ENCODE measurements at regions not wholly inside any gene's neighbourhood (a gene's known extent, or its start where the extent isn't known, plus 50 kb on each side); places are given as distances from the start of the nearest gene placed in this dataset.

DNA sequence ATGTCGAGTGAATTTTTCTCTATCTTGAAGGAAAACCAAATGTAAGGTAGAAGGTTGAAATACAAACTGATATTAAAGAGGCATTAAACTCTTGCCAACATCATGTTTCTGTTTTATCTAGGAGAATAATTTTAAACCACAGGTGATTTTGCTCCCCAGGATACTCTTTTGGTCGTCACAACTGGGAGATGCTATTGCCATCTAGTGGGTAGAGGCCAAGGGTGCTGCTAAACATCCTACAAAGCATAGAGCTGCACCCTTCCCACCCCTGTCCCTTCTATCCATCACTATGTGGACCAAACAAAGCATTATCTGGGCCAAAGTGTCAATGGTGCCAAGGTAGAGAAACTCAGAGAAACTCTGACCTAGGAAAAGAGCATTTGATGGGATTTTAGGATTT is 154.6 kb upstream of the MAGEB2 start:
- no peaks in the 10 kb centered on the region for H3K36me3 Mint-ChIP-seq (ENCODE audit: low read depth, unreplicated experiment)
- DNase-seq (ENCODE audit: low spot score), result peak; percentile 3
- no peaks in the 10 kb centered on the region for H3K4me1 Mint-ChIP-seq (ENCODE audit: unreplicated experiment)
- peaks cover 2% of the 10 kb centered on the region for H3K27me3 Mint-ChIP-seq (ENCODE audit: unreplicated experiment)
- TF ChIP-seq, protein P1, sequence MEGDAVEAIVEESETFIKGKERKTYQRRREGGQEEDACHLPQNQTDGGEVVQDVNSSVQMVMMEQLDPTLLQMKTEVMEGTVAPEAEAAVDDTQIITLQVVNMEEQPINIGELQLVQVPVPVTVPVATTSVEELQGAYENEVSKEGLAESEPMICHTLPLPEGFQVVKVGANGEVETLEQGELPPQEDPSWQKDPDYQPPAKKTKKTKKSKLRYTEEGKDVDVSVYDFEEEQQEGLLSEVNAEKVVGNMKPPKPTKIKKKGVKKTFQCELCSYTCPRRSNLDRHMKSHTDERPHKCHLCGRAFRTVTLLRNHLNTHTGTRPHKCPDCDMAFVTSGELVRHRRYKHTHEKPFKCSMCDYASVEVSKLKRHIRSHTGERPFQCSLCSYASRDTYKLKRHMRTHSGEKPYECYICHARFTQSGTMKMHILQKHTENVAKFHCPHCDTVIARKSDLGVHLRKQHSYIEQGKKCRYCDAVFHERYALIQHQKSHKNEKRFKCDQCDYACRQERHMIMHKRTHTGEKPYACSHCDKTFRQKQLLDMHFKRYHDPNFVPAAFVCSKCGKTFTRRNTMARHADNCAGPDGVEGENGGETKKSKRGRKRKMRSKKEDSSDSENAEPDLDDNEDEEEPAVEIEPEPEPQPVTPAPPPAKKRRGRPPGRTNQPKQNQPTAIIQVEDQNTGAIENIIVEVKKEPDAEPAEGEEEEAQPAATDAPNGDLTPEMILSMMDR (IDR thresholded peaks at IDR 0.05; ENCODE audit: unreplicated experiment), result no peak
- no peak overlapping the region for H3K4me3 Mint-ChIP-seq (ENCODE audit: unreplicated experiment)
- H3K9me3 Mint-ChIP-seq (ENCODE audit: unreplicated experiment), result no peaks in the 10 kb centered on the region
- no peak overlapping the region for H3K27ac Mint-ChIP-seq (ENCODE audit: unreplicated experiment)

DNA sequence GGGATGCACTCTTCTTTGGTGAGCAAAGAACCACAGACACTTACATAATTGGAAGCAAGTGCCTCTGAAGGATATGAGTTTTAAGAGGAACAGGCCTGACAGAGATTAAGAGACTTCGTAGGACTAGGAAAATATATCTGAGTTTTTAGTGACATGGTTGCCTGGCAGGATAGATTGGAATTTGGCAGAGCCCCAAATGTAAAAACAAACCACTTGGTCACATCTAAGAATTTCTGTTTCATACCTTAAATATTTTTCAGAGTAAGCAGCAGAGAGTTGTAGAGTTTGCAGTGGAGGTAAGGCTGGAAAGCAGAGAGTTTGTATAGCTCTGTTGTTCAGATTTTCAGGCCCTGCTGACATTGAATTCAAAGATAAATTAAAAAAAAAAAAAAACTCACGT is 150.1 kb upstream of the MAGEB2 start:
- no peaks in the 10 kb centered on the region for H3K36me3 Mint-ChIP-seq (ENCODE audit: low read depth, unreplicated experiment)
- no peaks in the 10 kb centered on the region for H3K4me1 Mint-ChIP-seq (ENCODE audit: unreplicated experiment)
- no peak overlapping the region for H3K4me3 Mint-ChIP-seq (ENCODE audit: unreplicated experiment)
- DNase-seq (ENCODE audit: low spot score), result no peak
- H3K27me3 Mint-ChIP-seq (ENCODE audit: unreplicated experiment), result no peaks in the 10 kb centered on the region
- TF ChIP-seq, protein P1 (IDR thresholded peaks at IDR 0.05; ENCODE audit: unreplicated experiment), result no peak
- H3K9me3 Mint-ChIP-seq (ENCODE audit: unreplicated experiment), result no peaks in the 10 kb centered on the region
- H3K27ac Mint-ChIP-seq (ENCODE audit: unreplicated experiment), result no peak overlapping the region

DNA sequence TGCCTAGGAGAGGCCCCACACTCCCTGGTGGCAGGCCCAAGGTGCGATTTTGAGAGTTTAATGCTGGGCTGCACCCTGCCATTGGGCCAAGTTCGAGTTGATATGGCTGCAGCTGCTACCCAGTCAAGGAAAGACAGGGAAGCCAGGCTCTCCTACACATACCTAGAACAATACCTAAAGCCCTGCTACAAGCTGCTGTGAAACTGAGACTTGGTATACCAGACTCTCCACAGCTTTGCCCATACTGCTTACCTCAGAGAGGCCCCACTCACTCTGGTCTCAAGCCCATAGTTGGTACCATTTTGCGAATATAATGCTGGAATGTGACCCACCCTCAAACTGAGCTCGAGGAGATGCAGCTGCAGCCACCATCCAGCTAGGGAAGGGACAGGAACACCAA is 147.7 kb upstream of the MAGEB2 start:
- H3K36me3 Mint-ChIP-seq (ENCODE audit: low read depth, unreplicated experiment), result no peaks in the 10 kb centered on the region

DNA sequence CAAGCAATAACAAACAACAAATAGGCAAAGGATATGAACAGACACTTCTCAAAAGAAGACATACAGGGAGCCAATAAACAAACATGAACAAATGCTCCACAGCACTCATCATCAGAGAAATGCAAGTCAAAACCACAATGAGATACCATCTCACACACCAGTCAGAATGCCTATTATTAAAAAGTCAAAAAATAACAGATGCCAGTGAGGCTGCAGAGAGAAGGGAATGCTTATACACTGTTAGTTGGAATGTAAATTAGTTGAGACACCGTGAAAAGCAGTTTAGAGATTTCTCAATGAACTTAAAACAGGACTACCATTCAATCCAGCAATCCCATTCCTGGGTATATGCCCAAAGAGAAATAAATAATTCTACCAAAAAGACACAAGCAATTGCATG is 129.8 kb upstream of the MAGEB2 start:
- Mint-ChIP-seq H3K4me1 (ENCODE audit: unreplicated experiment) (no peaks in the 10 kb centered on the region), H3K4me3 (ENCODE audit: unreplicated experiment) (no peak overlapping the region), H3K9me3 (ENCODE audit: unreplicated experiment) (no peaks in the 10 kb centered on the region), H3K27ac (ENCODE audit: unreplicated experiment) (no peak overlapping the region), H3K27me3 (ENCODE audit: unreplicated experiment) (no peaks in the 10 kb centered on the region), H3K36me3 (ENCODE audit: low read depth, unreplicated experiment) (no peaks in the 10 kb centered on the region)
- no peak for DNase-seq (ENCODE audit: low spot score)
- TF ChIP-seq, protein P1 (IDR thresholded peaks at IDR 0.05; ENCODE audit: unreplicated experiment), result no peak

More for the DNA sequence above, 147.7 kb upstream of the MAGEB2 start:
- Mint-ChIP-seq H3K27ac (ENCODE audit: unreplicated experiment) (no peak overlapping the region), H3K4me3 (ENCODE audit: unreplicated experiment) (no peak overlapping the region), H3K9me3 (ENCODE audit: unreplicated experiment) (no peaks in the 10 kb centered on the region), H3K27me3 (ENCODE audit: unreplicated experiment) (no peaks in the 10 kb centered on the region), H3K4me1 (ENCODE audit: unreplicated experiment) (no peaks in the 10 kb centered on the region)
- TF ChIP-seq, protein P1 (IDR thresholded peaks at IDR 0.05; ENCODE audit: unreplicated experiment), result no peak
- DNase-seq (ENCODE audit: low spot score), result no peak

DNA sequence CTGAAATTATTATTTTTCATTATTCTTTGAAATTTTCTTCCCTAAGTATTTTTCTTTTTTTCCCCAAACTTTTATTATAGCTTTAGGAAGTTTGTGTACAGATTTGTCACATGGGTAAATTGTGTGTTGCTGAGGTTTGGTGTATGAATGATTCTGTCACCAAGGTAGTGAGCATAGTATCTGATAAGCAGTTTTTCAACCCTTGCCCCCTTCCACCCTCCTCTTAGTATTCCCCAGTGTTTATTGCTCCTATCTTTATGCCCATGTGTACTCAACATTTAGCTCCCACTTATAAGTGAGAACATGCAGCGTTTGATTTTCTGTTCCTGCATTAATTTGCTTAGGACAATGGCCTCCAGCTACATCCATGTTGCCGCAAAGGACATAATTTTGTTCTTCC is 103.9 kb upstream of the MAGEB2 start:
- Mint-ChIP-seq H3K4me1 (ENCODE audit: unreplicated experiment) (no peaks in the 10 kb centered on the region), H3K4me3 (ENCODE audit: unreplicated experiment) (no peak overlapping the region), H3K27ac (ENCODE audit: unreplicated experiment) (no peak overlapping the region), H3K36me3 (ENCODE audit: low read depth, unreplicated experiment) (no peaks in the 10 kb centered on the region), H3K9me3 (ENCODE audit: unreplicated experiment) (no peaks in the 10 kb centered on the region), H3K27me3 (ENCODE audit: unreplicated experiment) (no peaks in the 10 kb centered on the region)
- no peak for DNase-seq (ENCODE audit: low spot score)
- TF ChIP-seq, protein P1 (IDR thresholded peaks at IDR 0.05; ENCODE audit: unreplicated experiment), result no peak

Data from endothelial cell (in vitro differentiated cells).